GM12864 (cell line): ENCODE measurements at regions not wholly inside any gene's neighbourhood (a gene's known extent, or its start where the extent isn't known, plus 50 kb on each side); places are given as distances from the start of the nearest gene placed in this dataset.

Experiments used
- DNase-seq: peaks from one replicate; pipeline ENCODE4 v3.0.0-alpha.2; 2011; ENCODE audit warnings: low read depth
- H3K4me3 ChIP-seq: 2 replicates; pipeline ENCODE4 v1.5.1; 2011; ENCODE audit warnings: mild to moderate bottlenecking, low read depth, low read length, control low read depth
- CTCF ChIP-seq: IDR thresholded peaks from 2 replicates; pipeline ENCODE4 v1.5.1; 2011; ENCODE audit warnings: low read depth, mild to moderate bottlenecking, moderate library complexity, low read length, control low read depth, inconsistent platforms; ENCODE audit errors: missing control alignments

GRCh38 chr21:24418671-24419070, 1188.6 kb downstream of the MRPL39 start:
- TF ChIP-seq CTCF: no peak
- H3K4me3 ChIP-seq: no peak overlapping the region
- DNase-seq: no peak

- no peak for TF ChIP-seq CTCF
- no peak for DNase-seq
- no peak overlapping the region for H3K4me3 ChIP-seq
Observed at GRCh38 chr21:24411429-24411828, 1195.9 kb downstream of the MRPL39 start.

- no peak for TF ChIP-seq CTCF
- no peak for DNase-seq
- no peak overlapping the region for H3K4me3 ChIP-seq
Observed at GRCh38 chr21:24403221-24403620, 1204.1 kb downstream of the MRPL39 start.

GRCh38 chr21:24395320-24395923, 1211.9 kb downstream of the MRPL39 start:
- no peak for DNase-seq
- TF ChIP-seq CTCF: no peak
- H3K4me3 ChIP-seq: no peak overlapping the region

- H3K4me3 ChIP-seq: no peak overlapping the region
- TF ChIP-seq CTCF: peak; percentile 28
- DNase-seq: no peak
Observed at GRCh38 chr21:24375201-24375600, 1232.1 kb downstream of the MRPL39 start.

GRCh38 chr21:24372506-24372905, 1234.8 kb downstream of the MRPL39 start:
- DNase-seq: no peak
- no peak for TF ChIP-seq CTCF
- no peak overlapping the region for H3K4me3 ChIP-seq

GRCh38 chr21:24369746-24370145, 1237.5 kb downstream of the MRPL39 start:
- no peak overlapping the region for H3K4me3 ChIP-seq
- no peak for DNase-seq
- no peak for TF ChIP-seq CTCF
